SU-DHL-6 (cell line): ENCODE measurements at regions not wholly inside any gene's neighbourhood (a gene's known extent, or its start where the extent isn't known, plus 50 kb on each side); places are given as distances from the start of the nearest gene placed in this dataset.

ENCODE experiments used
- H2AFZ ChIP-seq: fragments of 200-600 bp; sonication (generic); 2 replicates; pipeline ENCODE4 v1.6.1; 2014; ENCODE audit warnings: low read depth, mild to moderate bottlenecking, moderate library complexity, mixed read lengths, antibody characterized with exemption, low read length; ENCODE audit not compliant: severe bottlenecking
- H3F3A ChIP-seq: fragments of 200-600 bp; shearing (Covaris generic); 2 replicates; pipeline ENCODE4 v1.6.0; 2016; ENCODE audit warnings: antibody characterized with exemption, mild to moderate bottlenecking; ENCODE audit not compliant: insufficient read depth
- H3K27ac ChIP-seq: fragments of 200-600 bp; sonication (generic); 2 replicates; pipeline ENCODE4 v1.5.1; 2016; ENCODE audit warnings: low read depth, mild to moderate bottlenecking, low read length, moderate library complexity, mixed read lengths
- H3K27me3 ChIP-seq: fragments of 200-600 bp; sonication (generic), shearing (Covaris generic); 2 replicates; pipeline ENCODE4 v1.6.0; 2014; ENCODE audit warnings: mild to moderate bottlenecking, low read length
- H3K36me3 ChIP-seq: fragments of 200-600 bp; sonication (generic); 2 replicates; pipeline ENCODE4 v1.6.1; 2014; ENCODE audit warnings: mild to moderate bottlenecking, low read length, mixed read lengths
- H3K4me2 ChIP-seq: fragments of 300-600, 200-600 bp; shearing (Covaris generic), sonication (generic); 2 replicates; pipeline ENCODE4 v1.6.0; 2014; ENCODE audit warnings: low read length, low read depth, mild to moderate bottlenecking; ENCODE audit not compliant: poor library complexity, severe bottlenecking
- H3K4me3 ChIP-seq: fragments of 200-600 bp; sonication (generic); 2 replicates; pipeline ENCODE4 v1.5.1; 2014; ENCODE audit warnings: antibody characterized with exemption, low read length, mild to moderate bottlenecking, mixed read lengths; ENCODE audit not compliant: insufficient read depth, poor library complexity, severe bottlenecking
- H3K79me2 ChIP-seq: fragments of 200-600 bp; sonication (generic); 2 replicates; pipeline ENCODE4 v1.6.1; 2014; ENCODE audit warnings: mild to moderate bottlenecking, low read length, moderate library complexity; ENCODE audit not compliant: insufficient read depth
- H3K9ac ChIP-seq: fragments of 200-600 bp; sonication (generic); 2 replicates; pipeline ENCODE4 v1.7.0; 2014; ENCODE audit warnings: mild to moderate bottlenecking, low read length
- H3K9me2 ChIP-seq: fragments of 200-600 bp; sonication (generic); replicated peaks from 2 replicates; pipeline ENCODE4 v1.6.1; 2014; ENCODE audit warnings: low read length; ENCODE audit not compliant: insufficient read depth
- H3K9me3 ChIP-seq: fragments of 200-600 bp; sonication (generic); 2 replicates; pipeline ENCODE4 v1.6.1; 2014; ENCODE audit warnings: low read length, mixed read lengths; ENCODE audit not compliant: insufficient read depth
- H4K20me1 ChIP-seq: fragments of 200-600 bp; sonication (generic); 2 replicates; pipeline ENCODE4 v1.6.1; 2014; ENCODE audit warnings: low read depth, mild to moderate bottlenecking, antibody characterized with exemption, low read length, moderate library complexity, mixed read lengths
- CTCF ChIP-seq: fragments of 200-600 bp; sonication (generic); IDR thresholded peaks from one replicate; pipeline ENCODE4 v1.5.1; 2017; ENCODE audit warnings: antibody characterized with exemption, mild to moderate bottlenecking, low read length, moderate library complexity; ENCODE audit not compliant: insufficient read depth, poor library complexity, severe bottlenecking
- EZH2phosphoT487 ChIP-seq: fragments of 200-600 bp; sonication (generic), shearing (Covaris generic); conservative IDR thresholded peaks from 2 replicates; pipeline ENCODE4 v1.6.1; 2018; ENCODE audit warnings: mild to moderate bottlenecking, antibody characterized with exemption, low read length, moderate library complexity, mixed read lengths

- Histone ChIP-seq H3K9me2 (no peaks in the 10 kb centered on the region), H3K4me2 (no peak overlapping the region), H3K27me3 (no peaks in the 10 kb centered on the region), H3K4me3 (no peak overlapping the region), H3F3A (no peaks in the 10 kb centered on the region), H3K79me2 (no peaks in the 10 kb centered on the region), H3K9ac (no peak overlapping the region), H3K36me3 (no peaks in the 10 kb centered on the region), H2AFZ (no peak overlapping the region), H3K9me3 (no peaks in the 10 kb centered on the region), H3K27ac (no peak overlapping the region), H4K20me1 (no peaks in the 10 kb centered on the region)
- no peak for TF ChIP-seq EZH2phosphoT487
- TF ChIP-seq CTCF = no peak
Observed at GRCh38 chr9:11500780-11501179, 888.0 kb upstream of the PTPRD start.

DNA sequence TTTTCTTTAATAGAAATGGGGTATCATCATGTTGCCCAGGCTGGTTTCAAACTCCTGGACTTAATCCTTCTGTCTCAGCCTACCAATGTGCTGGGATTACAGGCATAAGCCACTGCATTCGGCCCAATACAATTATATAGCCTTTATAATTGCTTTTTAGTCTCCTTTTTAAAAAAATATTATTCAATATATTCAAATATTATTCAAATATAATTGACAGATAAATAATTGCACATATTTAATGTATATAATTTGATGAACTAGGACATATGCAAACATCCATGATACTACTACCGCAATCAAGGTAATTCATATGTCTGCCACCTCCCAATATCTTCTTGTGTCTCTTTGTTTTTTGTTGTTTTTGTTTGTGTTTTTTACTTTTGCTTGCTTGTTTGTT, 894.2 kb upstream of the PTPRD start:
- Histone ChIP-seq H4K20me1 (no peaks in the 10 kb centered on the region), H2AFZ (no peak overlapping the region), H3K79me2 (no peaks in the 10 kb centered on the region), H3K36me3 (no peaks in the 10 kb centered on the region), H3F3A (no peaks in the 10 kb centered on the region), H3K9ac (no peak overlapping the region), H3K27me3 (no peaks in the 10 kb centered on the region), H3K4me3 (no peak overlapping the region), H3K4me2 (no peak overlapping the region), H3K9me2 (no peaks in the 10 kb centered on the region), H3K27ac (no peak overlapping the region), H3K9me3 (no peaks in the 10 kb centered on the region)
- TF ChIP-seq EZH2phosphoT487 = no peak
- TF ChIP-seq CTCF = no peak

DNA sequence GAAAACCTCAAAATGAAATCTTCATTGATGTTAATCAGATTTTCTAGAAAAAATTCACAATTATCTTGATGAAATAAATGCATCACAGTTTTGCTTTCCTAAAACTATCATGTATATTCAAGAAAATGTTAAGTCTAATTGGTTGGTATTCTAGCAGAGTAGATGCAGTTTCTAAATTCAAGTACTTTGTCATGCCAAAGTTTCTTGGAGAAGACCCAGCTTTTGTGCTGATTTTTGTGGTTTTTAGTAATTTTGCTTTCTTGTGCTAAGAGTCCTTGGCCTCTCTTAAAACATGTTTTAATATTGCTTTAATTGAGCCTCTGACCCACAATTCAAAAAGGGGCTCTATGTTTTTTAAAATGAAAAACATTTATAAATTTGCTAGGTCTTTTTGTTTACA, 924.8 kb upstream of the PTPRD start:
- Histone ChIP-seq H3K9me3 (no peaks in the 10 kb centered on the region), H3K79me2 (no peaks in the 10 kb centered on the region), H3K4me3 (no peak overlapping the region), H2AFZ (no peak overlapping the region), H3K27me3 (no peaks in the 10 kb centered on the region), H3K4me2 (no peak overlapping the region), H3K36me3 (no peaks in the 10 kb centered on the region; the same call in 1 of the 2 replicates), H3K9me2 (no peaks in the 10 kb centered on the region), H3K9ac (no peak overlapping the region), H3K27ac (no peak overlapping the region), H3F3A (no peaks in the 10 kb centered on the region), H4K20me1 (no peaks in the 10 kb centered on the region)
- no peak for TF ChIP-seq EZH2phosphoT487
- TF ChIP-seq CTCF = no peak
